HEK293 (cell line): ENCODE measurements at regions not wholly inside any gene's neighbourhood (a gene's known extent, or its start where the extent isn't known, plus 50 kb on each side); places are given as distances from the start of the nearest gene placed in this dataset.

Experiments used
- CTCF ChIA-PET: fragments of 350-600 bp; formaldehyde crosslinking; extraction: SDS; loops from one replicate; lab custom pipeline; 2021; ENCODE audit warnings: antibody characterized with exemption; lab: Yijun Ruan, JAX
- POLR2A ChIA-PET: fragments of 300-600 bp; formaldehyde crosslinking; extraction: SDS; loops from one replicate; lab custom pipeline; 2020; ENCODE audit warnings: antibody characterized with exemption, inconsistent platforms; lab: Yijun Ruan, JAX
- H3K27ac ChIP-seq: fragments of 200-500 bp; sonication (Bioruptor generic); 2 replicates; pipeline ENCODE4 v1.5.1; 2014; ENCODE audit warnings: low read depth, low read length, control low read depth, inconsistent platforms; ENCODE audit errors: extremely low read depth
- H3K36me3 ChIP-seq, 2 experiments: fragments of 200-500 bp in 1 of 2; sonication (Bioruptor generic) in 1 of 2; 1 replicate in 1 of 2; 2 replicates in 1 of 2; pipeline ENCODE4 v1.5.1; 2014 to 2017; ENCODE audit warnings: inconsistent platforms in 2 of 2, low read length in 2 of 2; ENCODE audit not compliant: control insufficient read depth in 2 of 2, insufficient read depth in 1 of 2
- H3K4me1 ChIP-seq: fragments of 200-500 bp; sonication (Bioruptor generic); 2 replicates; pipeline ENCODE4 v1.5.1; 2014; ENCODE audit warnings: mild to moderate bottlenecking, low read length, inconsistent platforms; ENCODE audit not compliant: control insufficient read depth, insufficient read depth
- H3K4me3 ChIP-seq: 2 replicates; pipeline ENCODE4 v1.5.1; 2011; ENCODE audit warnings: low read depth, mild to moderate bottlenecking, control low read depth, low read length, moderate library complexity
- H3K9me3 ChIP-seq: fragments of 200-500 bp; sonication (Bioruptor generic); 2 replicates; pipeline ENCODE4 v1.5.1; 2014; ENCODE audit warnings: low read depth, low read length, inconsistent platforms; ENCODE audit not compliant: control insufficient read depth, insufficient read depth
- FEZF1 ChIP-seq: fragments of 450-650 bp; formaldehyde crosslinking; IDR thresholded peaks from 2 replicates; pipeline ENCODE4 v1.5.1; 2016; ENCODE audit warnings: missing biosample characterization, missing genetic modification characterization
- KLF16 ChIP-seq: fragments of 450-650 bp; formaldehyde crosslinking; IDR thresholded peaks from 2 replicates; pipeline ENCODE4 v1.5.1; 2017; ENCODE audit warnings: missing biosample characterization, missing genetic modification characterization
- MYNN ChIP-seq: fragments of 450-650 bp; formaldehyde crosslinking; IDR thresholded peaks from 2 replicates; pipeline ENCODE4 v1.5.1; 2016; ENCODE audit warnings: missing biosample characterization, missing genetic modification characterization, borderline replicate concordance
- MZF1 ChIP-seq: fragments of 450-650 bp; formaldehyde crosslinking; IDR thresholded peaks from 2 replicates; pipeline ENCODE4 v1.5.1; 2017; ENCODE audit warnings: missing biosample characterization, missing genetic modification characterization, borderline replicate concordance
- OVOL3 ChIP-seq: fragments of 450-650 bp; formaldehyde crosslinking; IDR thresholded peaks from 2 replicates; pipeline ENCODE4 v1.5.1; 2016; ENCODE audit warnings: missing biosample characterization, missing genetic modification characterization
- PRDM2 ChIP-seq: fragments of 450-650 bp; formaldehyde crosslinking; IDR thresholded peaks from 2 replicates; pipeline ENCODE4 v1.5.1; 2016; ENCODE audit warnings: missing biosample characterization, missing genetic modification characterization, borderline replicate concordance
- RBAK ChIP-seq: fragments of 450-650 bp; formaldehyde crosslinking; IDR thresholded peaks from 2 replicates; pipeline ENCODE4 v1.5.1; 2016; ENCODE audit warnings: missing biosample characterization, missing genetic modification characterization
- SCRT2 ChIP-seq: fragments of 450-650 bp; formaldehyde crosslinking; IDR thresholded peaks from 2 replicates; pipeline ENCODE4 v1.5.1; 2016; ENCODE audit warnings: missing biosample characterization, missing genetic modification characterization
- SETDB1 ChIP-seq: IDR thresholded peaks from one replicate; pipeline ENCODE4 v1.6.1; 2017; ENCODE audit warnings: mild to moderate bottlenecking, low read length, moderate library complexity, mixed read lengths; ENCODE audit not compliant: insufficient read length
- SP2 ChIP-seq: fragments of 450-650 bp; formaldehyde crosslinking; IDR thresholded peaks from 2 replicates; pipeline ENCODE4 v1.5.1; 2016; ENCODE audit warnings: missing biosample characterization, missing genetic modification characterization
- SP3 ChIP-seq: fragments of 450-650 bp; formaldehyde crosslinking; IDR thresholded peaks from 2 replicates; pipeline ENCODE4 v1.5.1; 2016; ENCODE audit warnings: missing biosample characterization, missing genetic modification characterization
- WT1 ChIP-seq: fragments of 450-650 bp; formaldehyde crosslinking; IDR thresholded peaks from 2 replicates; pipeline ENCODE4 v1.5.1; 2016; ENCODE audit warnings: missing biosample characterization, missing genetic modification characterization
- ZFP37 ChIP-seq: fragments of 450-650 bp; formaldehyde crosslinking; IDR thresholded peaks from 2 replicates; pipeline ENCODE4 v1.5.1; 2016; ENCODE audit warnings: missing biosample characterization, missing genetic modification characterization
- ZIC2 ChIP-seq: fragments of 450-650 bp; formaldehyde crosslinking; IDR thresholded peaks from 2 replicates; pipeline ENCODE4 v1.5.1; 2016; ENCODE audit warnings: missing biosample characterization, missing genetic modification characterization
- ZNF138 ChIP-seq: fragments of 450-650 bp; formaldehyde crosslinking; IDR thresholded peaks from 2 replicates; pipeline ENCODE4 v1.5.1; 2016; ENCODE audit warnings: missing biosample characterization, missing genetic modification characterization, borderline replicate concordance
- ZNF16 ChIP-seq: fragments of 450-650 bp; formaldehyde crosslinking; IDR thresholded peaks from 2 replicates; pipeline ENCODE4 v1.5.1; 2016; ENCODE audit warnings: low read depth, missing biosample characterization, missing genetic modification characterization
- ZNF18 ChIP-seq: fragments of 450-650 bp; formaldehyde crosslinking; IDR thresholded peaks from 2 replicates; pipeline ENCODE4 v1.5.1; 2016; ENCODE audit warnings: missing biosample characterization, missing genetic modification characterization
- ZNF292 ChIP-seq: fragments of 450-650 bp; formaldehyde crosslinking; IDR thresholded peaks from 2 replicates; pipeline ENCODE4 v1.5.1; 2016; ENCODE audit warnings: low read depth, missing biosample characterization, missing genetic modification characterization, borderline replicate concordance
- ZNF335 ChIP-seq: fragments of 450-650 bp; formaldehyde crosslinking; conservative IDR thresholded peaks from 2 replicates; pipeline ENCODE4 v1.5.1; 2016; ENCODE audit warnings: missing biosample characterization, missing genetic modification characterization
- ZNF449 ChIP-seq: fragments of 450-650 bp; formaldehyde crosslinking; IDR thresholded peaks from 2 replicates; pipeline ENCODE4 v1.5.1; 2017; ENCODE audit warnings: missing biosample characterization, mild to moderate bottlenecking, missing genetic modification characterization, moderate library complexity
- ZNF473 ChIP-seq: fragments of 450-650 bp; formaldehyde crosslinking; IDR thresholded peaks from 2 replicates; pipeline ENCODE4 v1.5.1; 2017; ENCODE audit warnings: missing biosample characterization, missing genetic modification characterization
- ZNF529 ChIP-seq: fragments of 450-650 bp; formaldehyde crosslinking; IDR thresholded peaks from 2 replicates; pipeline ENCODE4 v1.5.1; 2017; ENCODE audit warnings: missing genetic modification characterization, missing biosample characterization; ENCODE audit not compliant: insufficient replicate concordance
- ZNF549 ChIP-seq: fragments of 450-650 bp; IDR thresholded peaks from 2 replicates; pipeline ENCODE4 v1.5.1; 2018; ENCODE audit warnings: missing biosample characterization, missing genetic modification characterization, mild to moderate bottlenecking, inconsistent platforms, moderate library complexity
- ZNF555 ChIP-seq: fragments of 450-650 bp; formaldehyde crosslinking; conservative IDR thresholded peaks from 2 replicates; pipeline ENCODE4 v1.5.1; 2017; ENCODE audit warnings: missing biosample characterization, mild to moderate bottlenecking, missing genetic modification characterization, inconsistent platforms
- ZNF558 ChIP-seq: fragments of 450-650 bp; formaldehyde crosslinking; IDR thresholded peaks from 2 replicates; pipeline ENCODE4 v1.5.1; 2016; ENCODE audit warnings: missing biosample characterization, missing genetic modification characterization
- ZNF610 ChIP-seq: fragments of 450-650 bp; formaldehyde crosslinking; IDR thresholded peaks from 2 replicates; pipeline ENCODE4 v1.5.1; 2016; ENCODE audit warnings: missing biosample characterization, missing genetic modification characterization, borderline replicate concordance
- ZNF639 ChIP-seq: fragments of 450-650 bp; formaldehyde crosslinking; IDR thresholded peaks from 2 replicates; pipeline ENCODE4 v1.5.1; 2016; ENCODE audit warnings: missing biosample characterization, missing genetic modification characterization
- ZNF777 ChIP-seq: fragments of 450-650 bp; formaldehyde crosslinking; IDR thresholded peaks from 2 replicates; pipeline ENCODE4 v1.5.1; 2017; ENCODE audit warnings: missing biosample characterization, missing genetic modification characterization, borderline replicate concordance
- ZNF792 ChIP-seq: fragments of 450-650 bp; formaldehyde crosslinking; IDR thresholded peaks from 2 replicates; pipeline ENCODE4 v1.5.1; 2016; ENCODE audit warnings: missing biosample characterization, missing genetic modification characterization

- no peak for TF ChIP-seq ZNF292
- no peak for TF ChIP-seq ZNF473 (tag by site-specific recombination)
- TF ChIP-seq ZNF777 (tag by site-specific recombination) = no peak
- no peak for TF ChIP-seq FEZF1 (tag by site-specific recombination)
- TF ChIP-seq ZNF792 (tag by site-specific recombination) = no peak
- TF ChIP-seq ZFP37 = no peak
- no peak for TF ChIP-seq SCRT2 (tag by site-specific recombination)
- TF ChIP-seq ZIC2 = no peak
- TF ChIP-seq RBAK = no peak
- TF ChIP-seq ZNF335 = no peak
- TF ChIP-seq SETDB1 = no peak
- TF ChIP-seq OVOL3 = no peak
- no peak for TF ChIP-seq ZNF549 (tag by site-specific recombination)
- TF ChIP-seq ZNF529 (tag by site-specific recombination) = no peak
- no peak for TF ChIP-seq ZNF16 (tag by site-specific recombination)
- no peak for TF ChIP-seq ZNF558 (tag by site-specific recombination)
- TF ChIP-seq ZNF639 (tag by site-specific recombination) = no peak
- no peak for TF ChIP-seq KLF16 (tag by site-specific recombination)
- no peak for TF ChIP-seq MYNN
- no peak for TF ChIP-seq WT1 (tag by site-specific recombination)
- Histone ChIP-seq H3K36me3 (no peaks in the 10 kb centered on the region), H3K4me3 (no peak overlapping the region), H3K9me3 (no peaks in the 10 kb centered on the region), H3K27ac (no peak overlapping the region), H3K4me1 (no peaks in the 10 kb centered on the region)
- CTCF ChIA-PET = interaction anchor here (1.3 kb wide), 1 partner anchor 143 kb away, joined by 3 read pairs; no protein-coding TSS in a partner anchor
- POLR2A ChIA-PET = no interaction called here
Measured at GRCh38 chr3:71854096-71854495, 69.1 kb upstream of the PROK2 start.

GRCh38 chr3:71851878-71852277 is 66.9 kb upstream of the PROK2 start:
- Histone ChIP-seq H3K4me3 (no peak overlapping the region), H3K4me1 (no peaks in the 10 kb centered on the region), H3K27ac (no peak overlapping the region), H3K9me3 (no peaks in the 10 kb centered on the region), H3K36me3 (no peaks in the 10 kb centered on the region)
- ChIA-PET POLR2A (no interaction called here), CTCF (interaction anchor here (1.0 kb wide), 1 partner anchor 123 kb away, joined by 3 read pairs; no protein-coding TSS in a partner anchor)
- TF ChIP-seq MZF1 (tag by site-specific recombination) (no peak), ZNF555 (tag by site-specific recombination) (no peak), SP2 (tag by site-specific recombination) (no peak), ZNF449 (tag by site-specific recombination) (no peak), ZNF18 (tag by site-specific recombination) (no peak), ZNF610 (tag by site-specific recombination) (no peak), SP3 (tag by site-specific recombination) (no peak), PRDM2 (tag by site-specific recombination) (no peak), ZNF138 (tag by site-specific recombination) (no peak)
